GM04503 (cell line): ENCODE measurements at regions not wholly inside any gene's neighbourhood (a gene's known extent, or its start where the extent isn't known, plus 50 kb on each side); places are given as distances from the start of the nearest gene placed in this dataset.

Experiments
- DNase-seq: peaks from one replicate; pipeline ENCODE4 v3.0.0-alpha.2; 2012; ENCODE audit warnings: low read depth

- DNase-seq: no peak
Observed at GRCh38 chr6:129967427-129967826, 51.0 kb upstream of the L3MBTL3 start.

- no peak for DNase-seq
Observed at GRCh38 chr6:129966125-129966524, 52.3 kb upstream of the L3MBTL3 start.

- DNase-seq: no peak
Observed at GRCh38 chr6:129965096-129965495, 53.3 kb upstream of the L3MBTL3 start.

DNA sequence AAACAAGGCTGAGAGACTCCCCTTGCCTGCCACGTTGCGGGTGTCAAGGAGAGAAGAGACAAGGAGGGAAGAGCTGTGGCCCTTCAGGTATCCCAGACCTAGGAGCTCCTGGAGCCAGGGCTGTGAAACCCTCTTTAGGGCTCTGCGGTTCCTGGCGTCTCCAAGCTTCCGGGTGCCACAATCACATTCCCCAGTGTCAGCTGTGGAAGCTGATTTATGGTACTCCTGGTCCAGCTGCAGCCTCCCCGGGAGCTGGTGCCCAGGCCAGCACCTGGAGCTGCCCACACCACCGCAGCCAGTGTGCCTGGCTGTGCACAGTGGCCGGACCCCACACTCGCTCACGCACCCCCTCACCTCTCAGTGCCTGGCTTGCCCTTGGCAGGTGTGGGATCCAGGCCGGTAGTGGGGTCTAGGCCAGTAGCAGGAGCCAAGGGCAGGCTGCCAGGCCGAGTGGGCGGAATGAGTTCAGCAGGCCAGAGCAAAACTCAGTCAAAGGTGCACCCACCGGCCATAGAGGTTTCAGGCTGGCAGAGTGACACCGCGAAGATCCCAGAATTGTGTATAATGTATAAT is 58.9 kb upstream of the L3MBTL3 start:
- DNase-seq: no peak

DNA sequence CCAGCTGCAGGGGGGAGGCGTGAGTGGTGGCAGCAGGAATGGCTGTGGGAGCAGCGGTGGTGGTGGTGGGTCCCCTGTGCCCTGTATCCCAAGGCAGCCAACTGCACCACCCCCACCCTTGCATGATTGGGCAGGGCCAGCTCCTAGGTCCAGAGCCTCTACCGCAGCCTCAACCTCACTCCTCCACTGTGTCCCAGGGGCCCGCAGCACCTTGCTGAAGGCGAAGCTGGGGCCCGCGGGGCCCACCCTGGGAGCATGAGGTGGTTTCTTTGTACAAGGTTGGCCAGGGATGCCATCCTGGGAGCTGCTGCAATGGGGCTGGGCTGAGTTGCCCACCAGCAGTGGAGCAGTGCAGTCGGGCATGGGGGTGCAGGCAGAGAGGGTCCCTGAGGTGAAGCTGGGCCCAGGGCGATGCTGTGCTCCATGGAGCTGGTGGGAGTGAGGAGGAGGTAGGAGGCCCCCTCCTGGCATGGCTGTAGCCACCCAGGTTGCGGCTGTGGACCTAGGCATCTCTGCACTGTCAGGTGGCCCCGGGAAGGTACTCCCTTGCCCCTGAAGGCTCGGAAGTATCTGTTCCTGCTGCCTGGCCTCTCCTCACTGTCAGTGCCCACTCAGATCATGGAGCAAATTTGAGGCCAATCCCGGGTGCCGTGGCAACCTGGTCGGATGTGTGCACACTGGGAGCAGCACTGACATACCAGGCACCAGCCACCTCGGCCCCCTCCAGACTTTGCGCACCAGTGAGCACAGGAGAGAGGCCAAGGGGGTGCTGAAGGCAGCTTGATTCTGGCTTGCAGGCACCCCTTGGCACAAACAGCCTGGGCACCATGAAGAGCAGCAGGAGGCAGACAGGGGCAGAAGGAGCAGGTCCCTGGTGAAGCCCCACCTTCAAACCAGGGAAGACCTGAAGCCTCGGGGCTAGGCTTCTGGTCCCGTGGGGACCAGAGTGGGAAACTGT is 60.2 kb upstream of the L3MBTL3 start:
- no peak for DNase-seq

DNA sequence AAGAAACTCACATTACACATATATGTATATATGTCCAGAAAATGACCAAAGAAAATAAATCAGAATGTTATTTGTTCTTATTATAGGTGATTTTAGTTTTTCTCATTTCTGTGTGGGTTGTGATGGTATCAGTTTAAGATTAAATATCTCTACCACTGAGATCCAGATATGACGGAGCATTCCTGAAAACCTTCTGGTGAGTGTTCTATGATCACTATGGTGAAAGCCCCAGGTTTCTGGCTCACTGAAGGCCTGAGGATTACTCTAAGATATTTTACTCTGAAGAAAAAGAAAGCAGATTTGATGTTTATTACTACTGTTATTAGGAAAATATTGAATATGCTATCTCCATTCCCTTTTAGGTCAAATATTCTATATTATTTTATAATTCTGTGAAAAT is 62.8 kb upstream of the L3MBTL3 start:
- DNase-seq: no peak

DNA sequence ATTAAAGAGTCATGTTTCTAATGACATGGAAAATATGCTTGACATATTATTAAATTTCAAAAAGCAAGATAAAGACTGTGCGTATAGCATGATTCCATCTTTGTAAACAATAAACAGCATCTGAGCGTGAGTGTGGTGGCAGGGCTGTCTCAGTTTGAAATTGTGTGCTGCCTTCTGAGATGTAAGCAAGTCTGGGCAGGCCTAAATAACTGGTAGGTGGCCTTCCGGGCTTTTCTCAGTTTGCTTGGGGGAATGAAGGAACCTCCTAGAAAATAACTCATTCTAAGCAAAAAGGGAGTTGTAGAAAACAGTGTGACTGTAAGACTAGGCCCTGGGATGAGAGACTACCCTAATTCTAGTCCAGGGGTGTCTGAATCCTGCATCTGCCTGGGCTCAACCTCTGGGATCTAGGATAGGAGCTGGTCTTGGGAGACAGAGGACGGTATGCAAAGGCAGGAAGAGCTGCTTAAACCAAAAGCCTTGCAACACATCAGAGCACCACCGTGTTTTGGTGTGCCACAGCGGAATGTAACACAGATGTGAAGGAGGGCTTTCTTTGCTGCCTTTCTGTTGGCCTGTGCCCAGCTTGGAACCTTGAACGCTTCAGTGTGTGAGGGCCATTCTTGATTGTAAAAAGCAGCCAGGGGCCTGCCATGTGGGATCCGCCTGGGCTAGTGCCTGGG is 63.5 kb upstream of the L3MBTL3 start:
- DNase-seq: no peak

DNA sequence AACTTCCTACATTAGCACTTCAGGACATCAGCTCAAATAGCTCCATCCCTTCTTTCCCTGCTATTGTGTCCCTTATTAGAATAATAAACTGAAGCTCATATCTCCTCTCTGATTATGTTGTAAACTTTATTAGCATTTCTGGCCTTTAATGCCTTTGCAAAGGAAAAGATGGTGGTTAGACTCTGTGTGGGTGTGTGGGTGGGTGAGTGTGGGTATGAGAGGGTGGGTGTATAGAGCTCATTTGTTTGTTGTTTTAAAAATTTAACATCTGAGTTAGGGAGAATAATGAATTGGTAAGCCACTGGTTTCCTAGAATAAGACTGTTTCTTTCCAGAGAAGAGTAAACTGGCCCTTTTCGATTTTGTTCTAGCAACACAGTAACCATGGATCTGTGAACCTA is 70.6 kb upstream of the L3MBTL3 start:
- no peak for DNase-seq

DNA sequence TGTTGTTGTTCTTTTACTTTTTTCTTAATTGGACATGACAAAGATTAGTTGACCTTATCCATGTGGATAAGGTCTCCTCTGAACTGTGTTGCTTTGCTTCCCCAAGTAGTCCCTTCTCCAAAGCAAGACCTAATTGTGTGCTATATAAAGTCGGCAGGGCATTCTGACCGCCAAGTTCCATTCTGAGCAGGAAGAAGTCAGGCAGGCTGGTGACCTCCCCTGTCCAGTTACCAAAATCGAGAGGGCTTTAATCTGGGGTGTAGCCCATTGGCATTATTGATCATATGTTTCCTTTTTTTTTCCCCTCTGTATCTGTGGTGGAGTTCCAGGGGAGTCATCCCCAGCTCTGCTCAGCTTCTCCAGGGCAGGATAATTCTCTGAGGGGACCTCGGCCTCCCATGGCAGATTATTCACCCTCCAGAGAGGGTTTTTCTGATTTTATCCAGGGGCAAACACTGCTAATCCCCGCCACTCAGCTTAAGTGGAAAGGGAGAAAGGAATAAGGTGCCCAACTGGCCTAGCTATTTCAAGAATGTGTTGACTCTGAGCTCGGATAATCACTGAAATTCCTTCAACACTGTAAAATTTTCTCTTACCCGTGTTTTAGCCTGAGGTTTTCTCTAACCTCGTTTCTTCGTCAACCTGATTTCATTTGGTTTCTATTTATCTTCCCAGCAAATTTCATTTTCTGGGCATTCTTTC is 71.8 kb upstream of the L3MBTL3 start:
- DNase-seq: no peak

- no peak for DNase-seq
Observed at GRCh38 chr6:129943637-129944271, 74.6 kb upstream of the L3MBTL3 start.

- no peak for DNase-seq
Observed at GRCh38 chr6:129940454-129941195, 77.8 kb upstream of the L3MBTL3 start.

GRCh38 chr6:129938249-129939020 is 77.3 kb upstream of the TMEM244 start:
- no peak for DNase-seq

DNA sequence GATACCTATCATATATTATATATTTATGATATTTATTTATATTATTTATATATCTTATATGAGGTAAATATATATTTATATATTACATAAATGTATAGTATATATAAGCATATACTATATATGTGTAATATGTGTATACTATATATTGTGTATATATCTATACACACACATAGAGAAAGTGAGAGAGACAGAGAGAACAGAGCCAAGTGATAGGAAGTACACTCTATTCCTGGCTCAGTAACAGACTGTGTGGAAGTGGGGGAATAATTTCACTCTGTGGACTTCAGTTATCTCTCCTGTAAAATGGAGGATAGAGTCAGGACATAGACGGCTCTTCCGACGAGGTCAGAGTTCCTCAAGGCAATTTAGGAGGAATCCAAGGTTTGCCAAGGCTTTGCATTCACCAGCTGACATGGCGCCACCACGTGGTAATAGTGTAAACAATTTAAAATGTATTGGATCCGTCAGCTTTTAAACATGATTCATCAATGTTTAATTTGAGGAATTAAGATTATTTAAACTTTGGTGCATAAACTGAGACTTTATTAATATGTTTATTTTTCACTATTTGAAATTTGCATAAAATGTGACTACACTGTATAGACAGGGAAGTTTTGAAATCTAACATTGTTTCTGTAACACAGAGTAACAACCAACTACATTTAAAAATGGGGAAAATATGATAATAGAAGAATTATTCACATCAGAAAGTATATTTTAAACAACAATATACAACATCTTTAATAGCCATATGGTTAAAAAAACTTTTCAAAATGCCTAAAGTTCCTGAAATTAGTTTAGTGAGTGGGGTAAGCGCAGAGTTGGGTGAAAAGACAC is 75.4 kb upstream of the TMEM244 start:
- no peak for DNase-seq

DNA sequence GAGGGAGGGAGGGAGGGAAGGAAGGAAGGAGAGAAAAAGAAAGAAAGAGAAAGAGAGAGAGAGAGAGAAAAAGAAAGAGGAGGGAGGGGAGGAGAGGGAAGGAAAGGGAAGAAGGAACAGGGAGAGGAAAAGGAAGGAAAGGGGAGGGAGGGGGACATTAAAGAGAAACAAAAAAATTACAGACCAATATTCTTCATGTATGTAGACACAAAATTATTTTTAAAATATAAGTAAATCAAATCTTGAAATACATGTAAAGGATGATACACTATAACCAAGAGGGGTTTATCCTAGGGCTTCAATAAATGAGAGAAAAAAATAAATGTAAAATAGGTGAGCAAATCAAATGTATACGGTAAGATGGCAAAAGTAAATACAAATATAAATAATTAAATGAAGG is 71.2 kb upstream of the TMEM244 start:
- no peak for DNase-seq

DNA sequence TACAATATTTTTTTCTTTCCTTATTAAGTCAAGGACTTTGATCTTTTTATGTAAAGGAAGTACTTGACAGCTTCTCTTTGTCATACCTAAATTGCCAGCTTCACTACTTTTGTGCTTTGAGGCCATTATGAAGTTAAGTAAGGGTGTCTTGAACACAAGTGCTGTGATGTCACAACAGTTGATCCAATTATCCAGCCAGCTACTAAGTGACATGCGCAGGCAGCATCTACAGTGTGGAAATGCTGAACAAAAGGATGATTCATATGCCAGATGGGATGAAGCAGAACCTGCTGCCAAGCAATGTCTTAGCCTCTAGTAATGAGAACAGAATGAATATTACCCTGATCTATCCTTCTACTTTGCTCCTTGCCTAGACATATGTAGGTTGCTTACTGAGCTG is 68.3 kb upstream of the TMEM244 start:
- peak; percentile 70 for DNase-seq

GRCh38 chr6:129923530-129924250 is 62.6 kb upstream of the TMEM244 start:
- peak; percentile 12 for DNase-seq

GRCh38 chr6:129921169-129921817 is 60.2 kb upstream of the TMEM244 start:
- no peak for DNase-seq

GRCh38 chr6:129920103-129920798 is 59.1 kb upstream of the TMEM244 start:
- DNase-seq: no peak
